ENCODE measurements at regions not wholly inside any gene's neighbourhood (a gene's known extent, or its start where the extent isn't known, plus 50 kb on each side); places are given as distances from the start of the nearest gene placed in this dataset.
A peak's percentile ranks its signal among the peaks of the same experiment; 100 is the strongest.

DNA sequence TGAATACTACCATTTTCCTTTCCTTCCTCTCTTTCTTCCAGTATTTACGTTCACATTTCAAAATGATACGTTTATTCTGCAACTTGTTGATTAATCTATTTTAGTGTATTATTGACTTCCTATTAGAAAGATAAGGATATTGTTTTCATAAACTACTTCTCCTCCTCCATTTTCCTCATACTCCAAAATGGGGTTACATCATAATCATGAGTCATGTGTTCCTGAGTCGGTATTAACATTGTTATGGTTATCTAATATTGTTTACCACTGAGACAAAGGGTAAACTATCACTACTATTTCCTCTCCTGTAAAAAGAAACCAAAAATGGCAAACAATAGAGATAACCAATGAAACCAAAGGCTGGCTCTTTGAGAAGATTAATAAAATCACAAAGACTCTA lies 126.5 kb upstream of the CDYL start:
- Histone ChIP-seq H2BK12ac (ENCODE audit: low read length) (no peak overlapping the region), H2BK120ac (ENCODE audit: low read depth, low read length) (no peak overlapping the region), H3K9me3 (replicated peaks in 1 of 2; ENCODE audit: control insufficient read depth in 2 of 2, insufficient read depth in 1 of 2, low read depth in 1 of 2, low read length in 2 of 2) (no peaks in the 10 kb centered on the region), H3K79me1 (ENCODE audit: low read depth, low read length) (no peaks in the 10 kb centered on the region), H3K18ac (ENCODE audit: low read length) (no peak overlapping the region), H3K4me3 (ENCODE audit: low read length in 2 of 2) (no peak overlapping the region), H4K91ac (ENCODE audit: low read depth, low read length, poor library complexity) (no peak overlapping the region), H3K14ac (ENCODE audit: low read length) (no peak overlapping the region), H2AK5ac (ENCODE audit: low read depth, low read length) (no peak overlapping the region), H3K36me3 (replicated peaks in 1 of 2; ENCODE audit: control insufficient read depth in 2 of 2, insufficient read depth in 2 of 2, low read length in 2 of 2) (no peaks in the 10 kb centered on the region), H2BK5ac (ENCODE audit: low read length) (no peak overlapping the region), H2AFZ (ENCODE audit: low read length) (no peak overlapping the region), H3K27me3 (ENCODE audit: control insufficient read depth in 3 of 3, insufficient read depth in 3 of 3, low read depth in 1 of 3, low read length in 3 of 3) (no peaks in the 10 kb centered on the region), H2BK15ac (ENCODE audit: low read length) (no peak overlapping the region), H4K8ac (ENCODE audit: low read depth, low read length) (no peak overlapping the region), H3K27ac (replicated peaks; ENCODE audit: low read length) (no peak overlapping the region), H3K23ac (ENCODE audit: low read depth, low read length, poor library complexity) (no peak overlapping the region), H3K9ac (ENCODE audit: low read depth, low read length, poor library complexity) (no peak overlapping the region), H3K4me1 (ENCODE audit: control insufficient read depth in 2 of 2, insufficient read depth in 1 of 2, low read depth in 1 of 2, low read length in 2 of 2) (peaks cover 0 to 8% of the 10 kb centered on the region in 2 donors), H3K4me2 (ENCODE audit: insufficient read depth, low read length, poor library complexity, severe bottlenecking) (no peak overlapping the region), H3K4ac (ENCODE audit: low read length) (no peak overlapping the region)
- DNase-seq (ENCODE audit: low spot score) = no peak
- WGBS, 2 donors (ENCODE audit: extremely low coverage in 2 of 2, insufficient read length in 2 of 2, insufficient replicate concordance in 1 of 2) = no CpG with 5 or more reads among the region's 3 CpGs

DNA sequence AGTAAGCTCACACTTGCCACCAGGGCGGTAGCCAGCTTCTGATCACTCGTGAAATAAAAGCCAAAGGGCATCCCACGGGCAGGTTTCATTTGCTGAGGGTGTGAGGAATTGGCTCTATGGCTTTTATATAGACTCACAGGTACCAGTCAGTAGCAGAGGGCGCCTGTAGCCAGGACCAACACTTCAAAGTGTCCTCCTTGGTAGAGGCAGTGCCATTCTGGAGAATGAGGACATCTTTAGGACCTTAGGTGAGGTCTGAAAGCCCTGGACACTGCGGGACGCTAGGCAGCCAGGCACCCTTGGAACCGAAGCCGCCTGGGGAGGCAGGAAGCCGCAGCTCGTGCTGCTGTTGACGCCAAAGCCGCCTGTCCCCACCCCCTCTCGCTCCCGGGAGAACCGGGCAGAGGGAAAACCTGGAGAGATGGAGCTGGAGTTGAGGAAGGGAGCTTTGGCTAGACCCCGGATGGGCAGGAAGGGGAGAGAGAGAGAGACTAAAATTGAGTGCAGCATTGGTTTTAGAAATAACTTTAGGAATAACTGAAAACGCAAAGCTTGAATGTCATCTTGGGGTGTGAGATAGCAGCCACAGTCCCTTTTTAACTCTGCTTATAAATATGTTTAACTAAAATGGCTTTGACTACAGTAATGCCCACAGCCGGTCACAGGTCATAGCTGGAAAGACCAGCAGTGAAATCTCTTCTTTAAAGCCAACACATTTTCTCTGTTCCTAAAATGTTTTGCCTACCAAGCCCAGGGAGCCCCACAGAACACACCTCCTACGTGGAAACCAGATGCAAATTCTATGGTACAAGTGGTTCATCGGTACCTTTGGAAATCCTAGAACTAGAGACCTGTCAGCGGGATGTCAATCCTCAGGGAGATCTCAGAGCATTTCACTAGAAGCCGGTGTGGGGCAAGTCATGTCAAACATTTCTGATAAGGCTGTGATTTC lies 128.5 kb upstream of the CDYL start:
- Histone ChIP-seq H3K9me3 (replicated peaks in 1 of 2; ENCODE audit: control insufficient read depth in 2 of 2, insufficient read depth in 1 of 2, low read depth in 1 of 2, low read length in 2 of 2) (no peaks in the 10 kb centered on the region), H3K4me1 (ENCODE audit: control insufficient read depth in 2 of 2, insufficient read depth in 1 of 2, low read depth in 1 of 2, low read length in 2 of 2) (peaks cover 0 to 8% of the 10 kb centered on the region in 2 donors), H3K36me3 (replicated peaks in 1 of 2; ENCODE audit: control insufficient read depth in 2 of 2, insufficient read depth in 2 of 2, low read length in 2 of 2) (no peaks in the 10 kb centered on the region), H2BK15ac (ENCODE audit: low read length) (no peak overlapping the region), H3K79me1 (ENCODE audit: low read depth, low read length) (no peaks in the 10 kb centered on the region), H4K8ac (ENCODE audit: low read depth, low read length) (no peak overlapping the region), H2BK120ac (ENCODE audit: low read depth, low read length) (no peak overlapping the region), H4K91ac (ENCODE audit: low read depth, low read length, poor library complexity) (no peak overlapping the region), H3K23ac (ENCODE audit: low read depth, low read length, poor library complexity) (no peak overlapping the region), H3K9ac (ENCODE audit: low read depth, low read length, poor library complexity) (peak overlapping the region; percentile 78), H3K4me2 (ENCODE audit: insufficient read depth, low read length, poor library complexity, severe bottlenecking) (peak overlapping the region; percentile 55), H3K14ac (ENCODE audit: low read length) (no peak overlapping the region), H2AFZ (ENCODE audit: low read length) (peak overlapping the region; percentile 99), H2AK5ac (ENCODE audit: low read depth, low read length) (no peak overlapping the region), H3K4ac (ENCODE audit: low read length) (no peak overlapping the region), H3K27ac (replicated peaks; ENCODE audit: low read length) (no peak overlapping the region), H2BK12ac (ENCODE audit: low read length) (no peak overlapping the region), H3K27me3 (ENCODE audit: control insufficient read depth in 3 of 3, insufficient read depth in 3 of 3, low read depth in 1 of 3, low read length in 3 of 3) (no peaks in the 10 kb centered on the region), H3K18ac (ENCODE audit: low read length) (peak overlapping the region; percentile 69), H2BK5ac (ENCODE audit: low read length) (no peak overlapping the region), H3K4me3 (ENCODE audit: low read length in 2 of 2) (peak overlapping the region; percentile 40 to 64)
- DNase-seq (ENCODE audit: low spot score) = peak; percentile 67
- WGBS, 2 donors (ENCODE audit: extremely low coverage in 2 of 2, insufficient read length in 2 of 2, insufficient replicate concordance in 1 of 2) = no CpG with 5 or more reads among the region's 22 CpGs

- no peaks in the 10 kb centered on the region for H3K27me3 ChIP-seq (ENCODE audit: control insufficient read depth in 3 of 3, insufficient read depth in 3 of 3, low read depth in 1 of 3, low read length in 3 of 3)
- no CpG with 5 or more reads among the region's 5 CpGs for WGBS, 2 donors (ENCODE audit: extremely low coverage in 2 of 2, insufficient read length in 2 of 2, insufficient replicate concordance in 1 of 2)
- no peak overlapping the region for H3K23ac ChIP-seq (ENCODE audit: low read depth, low read length, poor library complexity)
- H2BK12ac ChIP-seq (ENCODE audit: low read length) = no peak overlapping the region
- no peak overlapping the region for H3K18ac ChIP-seq (ENCODE audit: low read length)
- no peak overlapping the region for H2AK5ac ChIP-seq (ENCODE audit: low read depth, low read length)
- H3K27ac ChIP-seq (replicated peaks; ENCODE audit: low read length) = no peak overlapping the region
- H2BK15ac ChIP-seq (ENCODE audit: low read length) = no peak overlapping the region
- no peak for DNase-seq (ENCODE audit: low spot score)
- no peak overlapping the region for H3K4me3 ChIP-seq (ENCODE audit: low read length in 2 of 2)
- H4K8ac ChIP-seq (ENCODE audit: low read depth, low read length) = no peak overlapping the region
- no peak overlapping the region for H3K4ac ChIP-seq (ENCODE audit: low read length)
- peaks cover 0 to 8% of the 10 kb centered on the region in 2 donors for H3K4me1 ChIP-seq (ENCODE audit: control insufficient read depth in 2 of 2, insufficient read depth in 1 of 2, low read depth in 1 of 2, low read length in 2 of 2)
- H3K79me1 ChIP-seq (ENCODE audit: low read depth, low read length) = no peaks in the 10 kb centered on the region
- no peak overlapping the region for H3K4me2 ChIP-seq (ENCODE audit: insufficient read depth, low read length, poor library complexity, severe bottlenecking)
- no peak overlapping the region for H3K14ac ChIP-seq (ENCODE audit: low read length)
- H2AFZ ChIP-seq (ENCODE audit: low read length) = no peak overlapping the region
- no peaks in the 10 kb centered on the region for H3K9me3 ChIP-seq (replicated peaks in 1 of 2; ENCODE audit: control insufficient read depth in 2 of 2, insufficient read depth in 1 of 2, low read depth in 1 of 2, low read length in 2 of 2)
- H2BK5ac ChIP-seq (ENCODE audit: low read length) = no peak overlapping the region
- H4K91ac ChIP-seq (ENCODE audit: low read depth, low read length, poor library complexity) = no peak overlapping the region
- H2BK120ac ChIP-seq (ENCODE audit: low read depth, low read length) = no peak overlapping the region
- no peak overlapping the region for H3K9ac ChIP-seq (ENCODE audit: low read depth, low read length, poor library complexity)
- H3K36me3 ChIP-seq (replicated peaks in 1 of 2; ENCODE audit: control insufficient read depth in 2 of 2, insufficient read depth in 2 of 2, low read length in 2 of 2) = no peaks in the 10 kb centered on the region
Observed at GRCh38 chr6:4645713-4646360, 130.4 kb upstream of the CDYL start.

GRCh38 chr6:4644996-4645395 lies 131.2 kb upstream of the CDYL start:
- Histone ChIP-seq H3K4me3 (ENCODE audit: low read length in 2 of 2) (no peak overlapping the region), H4K91ac (ENCODE audit: low read depth, low read length, poor library complexity) (no peak overlapping the region), H3K23ac (ENCODE audit: low read depth, low read length, poor library complexity) (no peak overlapping the region), H4K8ac (ENCODE audit: low read depth, low read length) (no peak overlapping the region), H3K79me1 (ENCODE audit: low read depth, low read length) (no peaks in the 10 kb centered on the region), H2BK12ac (ENCODE audit: low read length) (no peak overlapping the region), H2AFZ (ENCODE audit: low read length) (no peak overlapping the region), H3K4me2 (ENCODE audit: insufficient read depth, low read length, poor library complexity, severe bottlenecking) (no peak overlapping the region), H3K4ac (ENCODE audit: low read length) (no peak overlapping the region), H2AK5ac (ENCODE audit: low read depth, low read length) (no peak overlapping the region), H2BK120ac (ENCODE audit: low read depth, low read length) (no peak overlapping the region), H3K36me3 (replicated peaks in 1 of 2; ENCODE audit: control insufficient read depth in 2 of 2, insufficient read depth in 2 of 2, low read length in 2 of 2) (no peaks in the 10 kb centered on the region), H2BK5ac (ENCODE audit: low read length) (no peak overlapping the region), H3K27ac (replicated peaks; ENCODE audit: low read length) (no peak overlapping the region), H3K18ac (ENCODE audit: low read length) (no peak overlapping the region), H3K14ac (ENCODE audit: low read length) (no peak overlapping the region), H3K9me3 (replicated peaks in 1 of 2; ENCODE audit: control insufficient read depth in 2 of 2, insufficient read depth in 1 of 2, low read depth in 1 of 2, low read length in 2 of 2) (no peaks in the 10 kb centered on the region), H3K9ac (ENCODE audit: low read depth, low read length, poor library complexity) (no peak overlapping the region), H3K4me1 (ENCODE audit: control insufficient read depth in 2 of 2, insufficient read depth in 1 of 2, low read depth in 1 of 2, low read length in 2 of 2) (peaks cover 0 to 8% of the 10 kb centered on the region in 2 donors), H2BK15ac (ENCODE audit: low read length) (no peak overlapping the region), H3K27me3 (ENCODE audit: control insufficient read depth in 3 of 3, insufficient read depth in 3 of 3, low read depth in 1 of 3, low read length in 3 of 3) (no peaks in the 10 kb centered on the region)
- no CpG with 5 or more reads among the region's 2 CpGs for WGBS, 2 donors (ENCODE audit: extremely low coverage in 2 of 2, insufficient read length in 2 of 2, insufficient replicate concordance in 1 of 2)
- no peak for DNase-seq (ENCODE audit: low spot score)

Measured in neuronal stem cell (in vitro differentiated cells).